ENCODE measurements at regions not wholly inside any gene's neighbourhood (a gene's known extent, or its start where the extent isn't known, plus 50 kb on each side); places are given as distances from the start of the nearest gene placed in this dataset.
"Not testable (repeated sequence)": the region's sequence is repeated elsewhere in the genome, so short reads cannot be mapped to it uniquely, and the experiment has no call there.

DNA sequence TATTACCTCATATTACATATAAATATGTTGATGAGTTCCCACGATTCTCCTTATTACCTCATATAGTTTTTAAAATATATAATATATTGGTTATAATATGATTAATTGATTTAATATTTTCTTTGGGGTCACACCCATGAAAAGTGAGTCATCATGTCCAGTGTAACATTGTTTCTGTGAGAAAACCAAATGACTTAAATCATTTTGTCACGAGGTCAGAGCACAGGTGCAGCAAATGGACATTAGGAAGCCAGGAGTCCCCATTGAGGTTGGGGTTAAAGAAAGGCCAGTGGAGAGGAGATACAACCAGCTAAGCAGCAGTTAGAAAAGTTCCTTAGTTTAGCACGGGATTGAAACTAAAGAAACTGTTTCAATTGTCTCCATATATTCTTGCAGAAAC, 133.9 kb upstream of the RAPGEF2 start:
- POLR2A ChIA-PET: no interaction called here
- DNase-seq (ENCODE audit: extremely low spot score): no peak
- CTCF ChIA-PET: interaction anchor here (0.8 to 1.3 kb wide), 3 partner anchors 9 to 49 kb away, joined by 3 read pairs; no protein-coding TSS in a partner anchor
- TF ChIP-seq, protein P1, sequence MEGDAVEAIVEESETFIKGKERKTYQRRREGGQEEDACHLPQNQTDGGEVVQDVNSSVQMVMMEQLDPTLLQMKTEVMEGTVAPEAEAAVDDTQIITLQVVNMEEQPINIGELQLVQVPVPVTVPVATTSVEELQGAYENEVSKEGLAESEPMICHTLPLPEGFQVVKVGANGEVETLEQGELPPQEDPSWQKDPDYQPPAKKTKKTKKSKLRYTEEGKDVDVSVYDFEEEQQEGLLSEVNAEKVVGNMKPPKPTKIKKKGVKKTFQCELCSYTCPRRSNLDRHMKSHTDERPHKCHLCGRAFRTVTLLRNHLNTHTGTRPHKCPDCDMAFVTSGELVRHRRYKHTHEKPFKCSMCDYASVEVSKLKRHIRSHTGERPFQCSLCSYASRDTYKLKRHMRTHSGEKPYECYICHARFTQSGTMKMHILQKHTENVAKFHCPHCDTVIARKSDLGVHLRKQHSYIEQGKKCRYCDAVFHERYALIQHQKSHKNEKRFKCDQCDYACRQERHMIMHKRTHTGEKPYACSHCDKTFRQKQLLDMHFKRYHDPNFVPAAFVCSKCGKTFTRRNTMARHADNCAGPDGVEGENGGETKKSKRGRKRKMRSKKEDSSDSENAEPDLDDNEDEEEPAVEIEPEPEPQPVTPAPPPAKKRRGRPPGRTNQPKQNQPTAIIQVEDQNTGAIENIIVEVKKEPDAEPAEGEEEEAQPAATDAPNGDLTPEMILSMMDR (IDR thresholded peaks at IDR 0.05; ENCODE audit: control extremely low read depth, extremely low read depth, low read depth, missing control alignments): no peak

DNA sequence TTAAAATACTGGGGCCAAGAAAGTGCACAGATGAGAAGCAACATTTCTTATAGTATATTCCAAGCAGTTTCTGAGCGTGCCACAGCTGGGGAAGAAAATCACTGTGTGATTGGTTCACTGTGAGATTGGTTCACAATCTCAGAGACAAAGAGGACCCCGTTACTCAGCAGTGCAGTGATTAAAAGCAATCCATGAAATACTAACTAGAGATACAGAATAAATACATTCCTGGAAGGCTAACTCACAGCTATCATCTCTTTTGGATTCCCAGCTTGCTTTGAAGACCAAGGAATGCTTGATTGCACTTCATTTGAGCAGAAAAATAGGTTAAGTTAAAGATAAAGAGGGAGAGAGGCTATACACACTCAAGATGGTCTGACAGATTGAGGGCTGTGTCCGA, 132.1 kb upstream of the RAPGEF2 start:
- TF ChIP-seq, protein P1 (IDR thresholded peaks at IDR 0.05; ENCODE audit: control extremely low read depth, extremely low read depth, low read depth, missing control alignments): no peak
- CTCF ChIA-PET: no interaction called here
- no peak for DNase-seq (ENCODE audit: extremely low spot score)
- POLR2A ChIA-PET: no interaction called here

DNA sequence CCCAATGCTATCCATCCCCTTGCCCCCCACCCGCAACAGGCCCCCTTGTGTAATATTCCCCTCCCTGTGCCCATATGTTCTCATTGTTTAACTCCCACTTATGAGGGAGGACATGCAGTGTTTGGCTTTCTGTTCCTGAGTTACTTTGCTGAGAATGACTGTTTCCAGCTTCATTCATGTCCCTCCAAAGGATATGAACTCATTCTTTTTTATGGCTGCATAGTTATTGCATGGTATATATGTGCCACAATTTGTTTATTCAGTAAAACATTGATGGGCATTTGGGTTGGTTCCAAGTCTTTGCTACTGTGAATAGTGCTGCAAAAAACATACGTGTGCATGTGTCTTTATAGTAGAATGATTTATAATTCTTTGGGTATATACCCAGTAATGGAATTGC, 128.4 kb upstream of the RAPGEF2 start:
- POLR2A ChIA-PET; DNase-seq (ENCODE audit: extremely low spot score): not testable (repeated sequence)
- CTCF ChIA-PET: interaction anchor here (2.7 kb wide), 1 partner anchor 8 kb away, joined by 8 read pairs; no protein-coding TSS in a partner anchor

DNA sequence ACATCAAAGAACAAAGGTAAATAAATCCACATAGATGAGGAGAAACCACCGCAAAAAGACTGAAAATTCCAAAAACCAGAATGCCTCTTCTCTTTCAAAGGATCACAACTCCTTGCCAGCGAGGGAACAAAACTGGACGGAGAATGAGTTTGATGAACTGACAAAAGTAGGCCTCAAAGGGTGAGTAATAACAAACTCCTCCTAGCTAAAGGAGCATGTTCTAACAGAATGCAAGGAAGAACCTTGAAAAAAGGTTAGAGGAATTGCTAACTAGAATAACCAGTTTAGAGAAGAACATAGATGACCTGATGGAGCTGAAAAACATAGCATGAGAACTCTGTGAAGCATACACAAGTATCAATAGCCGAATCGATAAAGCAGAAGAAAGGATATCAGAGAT, 122.2 kb upstream of the RAPGEF2 start:
- DNase-seq (ENCODE audit: extremely low spot score); POLR2A ChIA-PET; CTCF ChIA-PET: not testable (repeated sequence)

DNA sequence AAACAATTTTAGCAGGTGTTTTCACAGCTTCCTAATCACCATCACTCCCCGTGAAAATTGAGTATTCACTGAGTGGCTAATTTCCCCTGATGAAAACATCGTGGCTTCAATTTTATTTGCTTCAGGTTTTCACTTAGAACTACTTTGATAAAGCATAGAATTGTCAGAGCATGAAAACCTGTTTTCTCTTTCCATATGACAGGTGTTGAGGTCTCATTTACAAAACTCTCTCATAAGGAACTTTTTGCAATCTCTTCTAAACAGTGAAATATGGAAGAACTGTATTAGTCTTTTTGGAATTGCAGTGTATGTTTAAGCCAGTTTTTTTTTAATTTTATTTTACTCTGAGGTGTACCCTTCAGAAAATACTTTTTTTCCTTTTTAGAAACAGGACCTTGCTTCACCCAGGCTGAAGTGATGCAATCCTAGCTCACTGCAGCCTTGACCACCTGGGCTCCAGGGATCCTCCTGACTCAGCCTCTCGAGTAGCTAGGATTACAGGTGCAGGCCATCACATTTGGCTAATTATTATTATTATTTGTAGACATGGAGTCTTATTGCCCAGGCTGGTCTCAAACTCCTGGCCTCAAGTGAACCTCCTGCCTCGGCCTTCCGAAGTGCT, 111.2 kb upstream of the RAPGEF2 start:
- TF ChIP-seq, protein P1 (IDR thresholded peaks at IDR 0.05; ENCODE audit: control extremely low read depth, extremely low read depth, low read depth, missing control alignments): no peak
- DNase-seq (ENCODE audit: extremely low spot score): no peak
- ChIA-PET CTCF (interaction anchor here (0.9 to 1.0 kb wide), 2 partner anchors 12 to 452 kb away, joined by 3 read pairs; no protein-coding TSS in a partner anchor), POLR2A (no interaction called here)

DNA sequence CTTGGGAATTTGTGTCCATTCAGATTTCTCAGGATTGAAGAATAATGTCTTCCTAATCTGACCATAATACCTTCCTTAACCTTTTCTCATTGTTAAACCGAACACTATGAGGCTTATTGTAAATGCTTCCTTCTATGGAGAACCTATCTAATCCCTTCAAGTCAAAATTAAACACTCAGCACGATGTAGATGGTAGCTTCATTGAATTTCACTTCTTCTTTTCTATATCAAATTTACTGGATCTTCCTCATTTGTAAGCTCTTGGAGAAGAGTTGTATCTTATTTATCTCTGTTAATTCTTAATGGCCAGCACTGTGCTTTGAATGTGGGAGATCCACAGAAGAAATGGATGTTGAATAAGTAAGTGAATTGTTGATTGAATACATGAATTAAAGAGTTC, 109.0 kb upstream of the RAPGEF2 start:
- CTCF ChIA-PET: no interaction called here
- no peak for DNase-seq (ENCODE audit: extremely low spot score)
- POLR2A ChIA-PET: no interaction called here
- TF ChIP-seq, protein P1 (IDR thresholded peaks at IDR 0.05; ENCODE audit: control extremely low read depth, extremely low read depth, low read depth, missing control alignments): no peak

DNA sequence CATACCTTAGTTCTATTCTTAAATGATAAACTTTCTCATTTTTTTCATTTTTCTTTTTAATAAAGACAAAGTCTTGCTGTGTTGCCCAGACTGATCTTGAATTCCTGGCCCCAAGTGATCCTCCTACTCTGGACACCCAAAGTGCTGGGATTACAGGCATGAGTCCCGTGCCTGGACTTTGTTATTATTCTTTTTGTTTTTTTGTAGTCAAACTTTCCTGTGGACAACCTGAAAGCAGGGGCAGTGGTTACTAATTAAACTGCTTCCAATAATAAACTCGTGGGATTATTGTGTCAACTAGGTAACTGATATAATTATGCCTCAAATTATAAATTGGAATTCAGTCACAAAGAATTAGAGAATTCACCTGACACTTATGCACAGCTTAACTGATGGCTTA, 107.8 kb upstream of the RAPGEF2 start:
- TF ChIP-seq, protein P1 (IDR thresholded peaks at IDR 0.05; ENCODE audit: control extremely low read depth, extremely low read depth, low read depth, missing control alignments): no peak

DNA sequence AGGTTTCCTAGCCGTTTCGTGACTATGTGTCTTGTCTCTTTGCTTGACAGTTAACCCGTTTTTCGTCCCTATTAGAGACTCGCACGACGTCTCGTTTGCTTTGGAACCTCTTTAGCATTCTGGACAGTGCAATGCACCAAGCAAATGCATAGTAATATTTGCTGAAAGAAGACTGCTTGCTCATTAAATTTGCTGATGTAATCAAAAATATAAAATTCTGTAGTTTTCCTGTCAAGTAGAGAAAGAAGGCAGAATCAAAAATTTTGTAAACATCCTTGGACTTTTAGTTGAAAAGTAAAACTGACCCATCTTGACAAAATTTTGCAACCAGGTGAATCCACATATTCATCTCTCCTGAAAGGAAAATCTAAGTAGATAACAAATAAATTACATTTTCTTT, 106.9 kb upstream of the RAPGEF2 start:
- no peak for DNase-seq (ENCODE audit: extremely low spot score)
- POLR2A ChIA-PET: no interaction called here
- CTCF ChIA-PET: interaction anchor here (1.1 kb wide), 1 partner anchor 181 kb away, joined by 3 read pairs; no protein-coding TSS in a partner anchor
- TF ChIP-seq, protein P1 (IDR thresholded peaks at IDR 0.05; ENCODE audit: control extremely low read depth, extremely low read depth, low read depth, missing control alignments): no peak

More for the DNA sequence above, 107.8 kb upstream of the RAPGEF2 start:
- CTCF ChIA-PET: no interaction called here
- POLR2A ChIA-PET: no interaction called here
- DNase-seq (ENCODE audit: extremely low spot score): no peak
